ENCODE measurements at regions not wholly inside any gene's neighbourhood (a gene's known extent, or its start where the extent isn't known, plus 50 kb on each side); places are given as distances from the start of the nearest gene placed in this dataset.

DNA sequence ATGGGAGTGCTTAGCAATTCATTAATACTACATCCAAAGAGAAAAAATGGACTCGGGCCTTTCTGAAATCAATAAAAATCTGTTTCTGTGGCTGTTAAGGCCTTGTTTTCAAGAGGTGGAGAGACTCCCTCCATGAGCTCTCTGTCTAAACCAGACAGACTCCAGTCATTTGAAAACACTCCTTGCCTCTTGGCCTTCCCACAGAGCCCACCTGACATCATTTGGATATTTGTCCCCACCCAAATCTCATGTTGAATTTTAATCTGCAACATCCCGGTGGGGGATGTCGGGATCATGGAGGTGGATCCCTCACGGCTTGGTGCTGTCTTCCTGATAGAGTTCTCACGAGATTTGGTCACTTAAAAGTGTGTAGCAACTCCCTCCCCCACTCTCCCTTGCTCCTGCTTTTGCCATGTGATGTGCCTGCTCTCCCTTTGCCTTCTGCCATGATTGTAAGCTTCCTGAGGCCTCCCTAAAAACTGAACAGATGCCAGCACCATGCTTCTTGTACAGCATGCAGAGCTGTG is 226.3 kb downstream of the TBXT start:
- no peak overlapping the region for H3K4me3 ChIP-seq (replicated peaks; ENCODE audit: low read depth, low read length)

DNA sequence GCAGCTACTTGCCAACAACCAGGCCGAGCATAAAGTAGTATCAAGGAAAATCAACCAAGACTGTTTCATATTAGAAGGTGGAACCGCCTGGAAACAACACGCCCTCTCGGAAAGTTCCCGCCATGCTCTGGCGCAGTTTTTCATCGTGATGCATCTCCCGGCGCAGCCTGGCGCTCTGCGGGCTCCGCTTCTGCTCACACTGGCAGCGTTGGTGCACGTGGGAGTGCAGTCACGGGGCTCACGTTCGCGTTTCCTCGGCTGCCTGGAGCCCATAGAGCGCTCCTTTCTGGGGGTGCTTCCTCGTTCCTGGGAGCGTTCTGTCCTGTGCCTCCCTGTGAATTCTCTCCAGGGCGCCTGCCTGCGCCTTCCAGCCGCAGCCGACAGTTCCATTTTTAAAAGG is 227.3 kb downstream of the TBXT start:
- H3K36me3 ChIP-seq (ENCODE audit: control insufficient read depth, insufficient read depth, low read length), result no peaks in the 10 kb centered on the region
- DNase-seq (ENCODE audit: extremely low read depth, insufficient read length), result no peak
- no peak for TF ChIP-seq CTCF (IDR thresholded peaks at IDR 0.05; ENCODE audit: insufficient read depth, low read length, poor library complexity, severe bottlenecking)

More for the DNA sequence above, 226.3 kb downstream of the TBXT start:
- no peak for TF ChIP-seq CTCF (IDR thresholded peaks at IDR 0.05; ENCODE audit: insufficient read depth, low read length, poor library complexity, severe bottlenecking)
- no peak for DNase-seq (ENCODE audit: extremely low read depth, insufficient read length)
- Histone ChIP-seq H3K36me3 (ENCODE audit: control insufficient read depth, insufficient read depth, low read length) (no peaks in the 10 kb centered on the region), H3K27me3 (replicated peaks; ENCODE audit: control insufficient read depth, insufficient read depth, low read length) (no peaks in the 10 kb centered on the region; the same call in 1 of the 2 replicates)

DNA sequence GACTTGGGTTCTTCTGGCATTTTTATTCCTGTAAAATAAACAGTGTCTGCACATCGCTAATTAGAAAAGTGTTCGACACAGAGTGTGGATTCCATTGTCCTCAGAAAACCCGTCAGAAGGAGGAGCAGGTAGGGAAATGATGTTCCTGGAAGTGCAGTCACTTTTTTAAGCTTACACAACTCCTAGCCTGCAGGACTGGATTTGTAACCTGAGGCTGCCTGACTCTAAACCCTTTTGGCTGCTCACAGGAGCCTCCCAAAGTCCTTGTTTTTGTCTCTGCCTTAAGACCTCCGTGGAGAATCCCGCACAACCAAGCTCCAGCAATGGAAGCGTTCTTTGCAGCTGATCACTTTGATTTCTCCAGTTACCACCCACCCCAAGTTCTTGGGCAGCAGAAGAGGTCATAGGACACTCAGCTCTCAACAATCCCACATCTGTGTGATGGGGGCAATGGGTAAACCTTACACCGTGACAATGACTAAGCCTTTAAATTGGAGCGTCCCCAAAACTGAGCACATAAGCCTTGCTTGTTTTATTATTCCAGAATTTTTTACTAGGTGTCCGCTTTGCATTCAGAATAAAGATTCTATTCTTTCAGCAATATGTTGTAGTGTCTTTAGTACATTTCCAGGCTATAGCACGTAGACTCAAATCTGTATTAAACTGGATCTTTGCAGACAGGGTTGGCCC is 227.9 kb downstream of the TBXT start:
- H3K4me3 ChIP-seq (replicated peaks; ENCODE audit: low read depth, low read length), result no peak overlapping the region
- no peaks in the 10 kb centered on the region for H3K36me3 ChIP-seq (ENCODE audit: control insufficient read depth, insufficient read depth, low read length)
- DNase-seq (ENCODE audit: extremely low read depth, insufficient read length), result no peak
- TF ChIP-seq CTCF (IDR thresholded peaks at IDR 0.05; ENCODE audit: insufficient read depth, low read length, poor library complexity, severe bottlenecking), result no peak
- no peaks in the 10 kb centered on the region; the same call in 1 of the 2 replicates for H3K27me3 ChIP-seq (replicated peaks; ENCODE audit: control insufficient read depth, insufficient read depth, low read length)

More for the DNA sequence above, 227.3 kb downstream of the TBXT start:
- H3K27me3 ChIP-seq (replicated peaks; ENCODE audit: control insufficient read depth, insufficient read depth, low read length), result no peaks in the 10 kb centered on the region; the same call in 1 of the 2 replicates
- no peak overlapping the region for H3K4me3 ChIP-seq (replicated peaks; ENCODE audit: low read depth, low read length)

DNA sequence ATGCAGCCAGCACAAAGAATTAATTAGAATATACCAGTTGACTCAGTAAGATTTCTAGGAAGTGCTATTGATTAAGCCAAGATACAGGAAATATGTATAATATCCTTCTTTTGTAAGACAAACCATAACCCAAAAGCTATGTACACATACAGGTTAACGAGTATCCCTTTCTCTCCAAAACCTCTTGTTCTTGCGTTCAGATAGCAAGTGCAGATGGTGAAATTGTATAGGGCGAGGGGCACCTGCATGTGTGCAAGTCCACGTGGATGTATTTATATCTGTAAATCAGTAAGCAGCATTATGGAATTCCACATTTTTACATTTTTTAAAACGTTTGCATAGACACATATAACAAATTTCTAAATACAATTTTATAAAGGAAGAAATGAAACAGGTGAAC is 228.6 kb downstream of the TBXT start:
- TF ChIP-seq CTCF (IDR thresholded peaks at IDR 0.05; ENCODE audit: insufficient read depth, low read length, poor library complexity, severe bottlenecking), result no peak
- DNase-seq (ENCODE audit: extremely low read depth, insufficient read length), result no peak

DNA sequence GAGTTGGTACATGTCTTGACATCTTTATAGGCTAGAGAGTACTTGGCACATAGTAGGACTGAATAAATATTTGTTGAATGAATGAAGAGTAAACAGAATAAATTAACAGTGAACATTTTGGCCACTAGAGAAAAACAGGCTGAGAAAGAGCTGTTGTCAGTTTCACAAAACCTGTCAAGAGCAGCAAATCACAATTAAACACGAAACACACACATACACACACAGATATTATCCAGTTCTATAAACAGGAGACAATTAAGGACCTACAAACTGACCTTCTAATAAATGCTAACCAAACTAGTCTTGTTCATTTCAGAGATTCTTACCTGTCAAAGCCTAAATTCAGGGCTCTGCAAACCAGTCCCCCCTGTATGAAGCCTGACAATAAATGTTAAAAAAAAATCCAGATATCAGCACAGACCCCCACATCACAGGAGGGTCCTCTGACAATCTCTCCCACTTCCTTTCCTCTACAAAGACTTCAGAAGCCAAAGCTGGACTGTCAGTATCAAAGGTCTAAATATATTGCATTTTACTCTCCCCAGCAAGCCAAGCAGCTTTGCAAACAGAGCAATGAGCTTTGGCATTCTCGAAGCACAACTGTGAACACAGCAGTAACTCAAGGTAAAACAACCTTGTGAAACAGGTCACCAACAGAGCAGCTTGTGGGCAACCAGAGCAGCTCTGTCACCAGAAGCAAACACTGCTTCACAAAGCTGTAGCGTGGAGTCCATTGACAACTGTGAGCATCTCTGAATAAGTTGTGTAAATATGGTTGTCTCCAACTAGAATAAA is 229.9 kb downstream of the TBXT start:
- no peaks in the 10 kb centered on the region for H3K36me3 ChIP-seq (ENCODE audit: control insufficient read depth, insufficient read depth, low read length)

More for the DNA sequence above, 228.6 kb downstream of the TBXT start:
- Histone ChIP-seq H3K4me3 (replicated peaks; ENCODE audit: low read depth, low read length) (no peak overlapping the region), H3K36me3 (ENCODE audit: control insufficient read depth, insufficient read depth, low read length) (no peaks in the 10 kb centered on the region), H3K27me3 (replicated peaks; ENCODE audit: control insufficient read depth, insufficient read depth, low read length) (no peaks in the 10 kb centered on the region; the same call in 1 of the 2 replicates)

More for the DNA sequence above, 229.9 kb downstream of the TBXT start:
- TF ChIP-seq CTCF (IDR thresholded peaks at IDR 0.05; ENCODE audit: insufficient read depth, low read length, poor library complexity, severe bottlenecking), result no peak
- no peak for DNase-seq (ENCODE audit: extremely low read depth, insufficient read length)
- Histone ChIP-seq H3K4me3 (replicated peaks; ENCODE audit: low read depth, low read length) (no peak overlapping the region), H3K27me3 (replicated peaks; ENCODE audit: control insufficient read depth, insufficient read depth, low read length) (no peaks in the 10 kb centered on the region; the same call in 1 of the 2 replicates)
